ENCODE measurements at regions not wholly inside any gene's neighbourhood (a gene's known extent, or its start where the extent isn't known, plus 50 kb on each side); places are given as distances from the start of the nearest gene placed in this dataset.

DNA sequence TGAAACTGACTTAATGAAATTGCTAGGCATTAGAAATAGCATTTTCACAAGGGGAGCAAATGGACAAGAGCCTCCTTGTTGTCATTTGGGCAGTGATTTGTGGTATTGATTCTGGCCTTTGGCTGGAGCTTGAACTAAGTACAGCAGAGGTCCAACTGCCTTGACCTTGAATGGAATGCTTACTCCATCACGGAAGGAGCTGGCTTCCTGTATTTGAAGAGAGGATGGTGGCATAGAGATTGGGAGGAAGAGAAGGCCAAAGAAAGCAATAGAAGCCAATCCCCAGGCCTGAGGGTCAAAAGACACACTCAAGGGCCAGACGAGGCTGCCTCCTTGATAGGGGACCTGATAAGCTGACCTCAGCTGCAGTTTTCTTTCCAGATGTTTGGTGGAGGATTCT is 126.6 kb upstream of the MPPED2 start:
- TF ChIP-seq, protein P1, sequence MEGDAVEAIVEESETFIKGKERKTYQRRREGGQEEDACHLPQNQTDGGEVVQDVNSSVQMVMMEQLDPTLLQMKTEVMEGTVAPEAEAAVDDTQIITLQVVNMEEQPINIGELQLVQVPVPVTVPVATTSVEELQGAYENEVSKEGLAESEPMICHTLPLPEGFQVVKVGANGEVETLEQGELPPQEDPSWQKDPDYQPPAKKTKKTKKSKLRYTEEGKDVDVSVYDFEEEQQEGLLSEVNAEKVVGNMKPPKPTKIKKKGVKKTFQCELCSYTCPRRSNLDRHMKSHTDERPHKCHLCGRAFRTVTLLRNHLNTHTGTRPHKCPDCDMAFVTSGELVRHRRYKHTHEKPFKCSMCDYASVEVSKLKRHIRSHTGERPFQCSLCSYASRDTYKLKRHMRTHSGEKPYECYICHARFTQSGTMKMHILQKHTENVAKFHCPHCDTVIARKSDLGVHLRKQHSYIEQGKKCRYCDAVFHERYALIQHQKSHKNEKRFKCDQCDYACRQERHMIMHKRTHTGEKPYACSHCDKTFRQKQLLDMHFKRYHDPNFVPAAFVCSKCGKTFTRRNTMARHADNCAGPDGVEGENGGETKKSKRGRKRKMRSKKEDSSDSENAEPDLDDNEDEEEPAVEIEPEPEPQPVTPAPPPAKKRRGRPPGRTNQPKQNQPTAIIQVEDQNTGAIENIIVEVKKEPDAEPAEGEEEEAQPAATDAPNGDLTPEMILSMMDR (IDR thresholded peaks at IDR 0.05), result no peak
- TF ChIP-seq POLR2A (IDR thresholded peaks at IDR 0.05), result no peak

All from thyroid gland (tissue), 4 donors.